Body of pancreas (tissue), 4 donors: ENCODE measurements at regions not wholly inside any gene's neighbourhood (a gene's known extent, or its start where the extent isn't known, plus 50 kb on each side); places are given as distances from the start of the nearest gene placed in this dataset.

Experiments
- ATAC-seq: fragments of 150-250 bp; one replicate; pipeline ENCODE4 v1.9.1; 2016
- DNase-seq, 4 donors: peaks; one replicate each; pipeline ENCODE4 v3.0.0-alpha.2; 2019
- H3K27ac ChIP-seq, 4 donors: fragments of 200-600 bp; sonication (generic); 1 replicate in 3 of 4; 2 replicates in 1 of 4; pipeline versions ENCODE4 v1.5.1 to v1.6.1; 2016 to 2019; ENCODE audit warnings: mild to moderate bottlenecking in 1 of 4, mixed read lengths in 1 of 4, moderate library complexity in 1 of 4
- H3K27me3 ChIP-seq, 2 donors: fragments of 200-600 bp; sonication (generic); one replicate each; pipeline ENCODE4 v1.6.0; 2016; ENCODE audit warnings: mild to moderate bottlenecking in 1 of 2
- H3K36me3 ChIP-seq, 2 donors: fragments of 200-600 bp; sonication (generic); replicated peaks in 1 of 2; 2 replicates each; pipeline ENCODE4 v1.5.1; 2016; ENCODE audit warnings: low read depth in 2 of 2; ENCODE audit not compliant: insufficient read depth in 1 of 2
- H3K4me1 ChIP-seq: fragments of 200-600 bp; sonication (generic); one replicate; pipeline ENCODE4 v1.6.0; 2016
- H3K4me3 ChIP-seq, 2 donors: fragments of 200-600 bp; sonication (generic); 1 replicate in 1 of 2; 2 replicates in 1 of 2; pipeline ENCODE4 v1.5.1; 2016 to 2019
- H3K9me3 ChIP-seq, 3 donors: fragments of 200-600 bp; sonication (generic); 1 replicate in 2 of 3; 2 replicates in 1 of 3; pipeline ENCODE4 v1.5.1; 2016
- POLR2A ChIP-seq, 3 donors: fragments of 450-650 bp; IDR thresholded peaks; one replicate each; pipeline ENCODE4 v1.6.1; 2016; ENCODE audit warnings: antibody characterized with exemption in 3 of 3, mild to moderate bottlenecking in 2 of 3
- WGBS, 2 donors: methylation state at CpG; one replicate each; pipeline ENCODE4 v1.1.5; 2017; 5-methylcytosine and 5-hydroxymethylcytosine counted together
- intact Hi-C: fragments of 100-400 bp; cut with DNase I; formaldehyde crosslinking; loops from one replicate; pipeline ENCODE4 v1.15.1; 2023
- TF ChIP-seq, protein P1 (sequence below), 7 experiments: fragments of 450-650 bp in 4 of 7; fragments of 200-600 bp in 3 of 7; sonication (generic) in 3 of 7; IDR thresholded peaks; one replicate each; pipeline ENCODE4 v1.5.1; 2016 to 2019; ENCODE audit warnings: antibody characterized with exemption in 7 of 7

DNA sequence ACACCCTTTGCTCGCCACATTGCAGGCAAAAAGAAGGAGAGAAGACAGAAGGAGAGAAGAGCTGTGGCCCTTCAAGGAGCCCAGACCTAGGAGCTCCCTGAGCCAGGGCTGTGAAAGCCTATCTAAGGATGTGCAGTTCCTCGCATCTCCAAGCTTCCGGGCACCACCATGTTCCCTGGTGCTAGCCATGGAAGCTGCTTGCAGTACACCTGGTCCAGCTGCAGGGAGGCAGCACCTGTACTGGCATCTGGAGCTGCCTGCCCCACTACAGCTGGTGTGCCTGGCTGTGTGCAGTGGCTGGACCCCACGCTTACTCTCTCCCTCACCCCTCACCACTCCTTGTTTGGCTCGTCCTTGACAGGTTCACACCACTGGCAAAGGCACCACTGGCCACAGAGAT, 1111.8 kb upstream of the POT1 start:
- no peak overlapping the region for H3K4me3 ChIP-seq
- 73 to 74% methylated on average over 5 of the region's 5 CpGs for WGBS, 2 donors
- H3K27ac ChIP-seq, result no peak overlapping the region
- H3K27me3 ChIP-seq, result no peaks in the 10 kb centered on the region
- DNase-seq (no peak), ATAC-seq (no peak)
- H3K9me3 ChIP-seq, result no peaks in the 10 kb centered on the region
- no peaks in the 10 kb centered on the region for H3K36me3 ChIP-seq
- no peaks in the 10 kb centered on the region for H3K4me1 ChIP-seq
- TF ChIP-seq POLR2A (IDR thresholded peaks at IDR 0.05), result no peak
- TF ChIP-seq, protein P1, sequence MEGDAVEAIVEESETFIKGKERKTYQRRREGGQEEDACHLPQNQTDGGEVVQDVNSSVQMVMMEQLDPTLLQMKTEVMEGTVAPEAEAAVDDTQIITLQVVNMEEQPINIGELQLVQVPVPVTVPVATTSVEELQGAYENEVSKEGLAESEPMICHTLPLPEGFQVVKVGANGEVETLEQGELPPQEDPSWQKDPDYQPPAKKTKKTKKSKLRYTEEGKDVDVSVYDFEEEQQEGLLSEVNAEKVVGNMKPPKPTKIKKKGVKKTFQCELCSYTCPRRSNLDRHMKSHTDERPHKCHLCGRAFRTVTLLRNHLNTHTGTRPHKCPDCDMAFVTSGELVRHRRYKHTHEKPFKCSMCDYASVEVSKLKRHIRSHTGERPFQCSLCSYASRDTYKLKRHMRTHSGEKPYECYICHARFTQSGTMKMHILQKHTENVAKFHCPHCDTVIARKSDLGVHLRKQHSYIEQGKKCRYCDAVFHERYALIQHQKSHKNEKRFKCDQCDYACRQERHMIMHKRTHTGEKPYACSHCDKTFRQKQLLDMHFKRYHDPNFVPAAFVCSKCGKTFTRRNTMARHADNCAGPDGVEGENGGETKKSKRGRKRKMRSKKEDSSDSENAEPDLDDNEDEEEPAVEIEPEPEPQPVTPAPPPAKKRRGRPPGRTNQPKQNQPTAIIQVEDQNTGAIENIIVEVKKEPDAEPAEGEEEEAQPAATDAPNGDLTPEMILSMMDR (IDR thresholded peaks at IDR 0.05), result no peak
- intact Hi-C loops, result no loop called here

GRCh38 chr7:126040114-126041045, 1110.8 kb upstream of the POT1 start:
- Histone ChIP-seq H3K36me3 (no peaks in the 10 kb centered on the region), H3K27me3 (no peaks in the 10 kb centered on the region), H3K9me3 (no peaks in the 10 kb centered on the region), H3K27ac (no peak overlapping the region), H3K4me3 (no peak overlapping the region), H3K4me1 (no peaks in the 10 kb centered on the region)
- WGBS, 2 donors, result 63 to 69% methylated on average over 9 to 18 of the region's 18 CpGs
- TF ChIP-seq, protein P1 (IDR thresholded peaks at IDR 0.05), result no peak
- no peak for TF ChIP-seq POLR2A (IDR thresholded peaks at IDR 0.05)
- intact Hi-C loops, result no loop called here
- DNase-seq, result no peak
- ATAC-seq, result no peak

GRCh38 chr7:126026421-126027088, 1096.9 kb upstream of the POT1 start:
- H3K27me3 ChIP-seq, result no peaks in the 10 kb centered on the region
- ATAC-seq, result no peak
- H3K4me3 ChIP-seq, result no peak overlapping the region
- intact Hi-C loops, result no loop called here
- H3K9me3 ChIP-seq, result no peaks in the 10 kb centered on the region
- no peak for TF ChIP-seq POLR2A (IDR thresholded peaks at IDR 0.05)
- TF ChIP-seq, protein P1 (IDR thresholded peaks at IDR 0.05), result no peak
- 13% methylated on average over 3 of the region's 3 CpGs for WGBS, 2 donors
- no peaks in the 10 kb centered on the region for H3K36me3 ChIP-seq
- no peaks in the 10 kb centered on the region for H3K4me1 ChIP-seq
- H3K27ac ChIP-seq, result no peak overlapping the region
- no peak for DNase-seq

- no peaks in the 10 kb centered on the region for H3K27me3 ChIP-seq
- no peaks in the 10 kb centered on the region for H3K9me3 ChIP-seq
- no peak for DNase-seq
- no peak for ATAC-seq
- H3K36me3 ChIP-seq, result no peaks in the 10 kb centered on the region
- TF ChIP-seq, protein P1 (IDR thresholded peaks at IDR 0.05), result no peak
- TF ChIP-seq POLR2A (IDR thresholded peaks at IDR 0.05), result no peak
- no peak overlapping the region for H3K27ac ChIP-seq
- intact Hi-C loops, result no loop called here
- H3K4me3 ChIP-seq, result no peak overlapping the region
- no peaks in the 10 kb centered on the region for H3K4me1 ChIP-seq
Measured at GRCh38 chr7:126022452-126022851, 1092.8 kb upstream of the POT1 start.
